ENCODE measurements at regions not wholly inside any gene's neighbourhood (a gene's known extent, or its start where the extent isn't known, plus 50 kb on each side); places are given as distances from the start of the nearest gene placed in this dataset.

DNA sequence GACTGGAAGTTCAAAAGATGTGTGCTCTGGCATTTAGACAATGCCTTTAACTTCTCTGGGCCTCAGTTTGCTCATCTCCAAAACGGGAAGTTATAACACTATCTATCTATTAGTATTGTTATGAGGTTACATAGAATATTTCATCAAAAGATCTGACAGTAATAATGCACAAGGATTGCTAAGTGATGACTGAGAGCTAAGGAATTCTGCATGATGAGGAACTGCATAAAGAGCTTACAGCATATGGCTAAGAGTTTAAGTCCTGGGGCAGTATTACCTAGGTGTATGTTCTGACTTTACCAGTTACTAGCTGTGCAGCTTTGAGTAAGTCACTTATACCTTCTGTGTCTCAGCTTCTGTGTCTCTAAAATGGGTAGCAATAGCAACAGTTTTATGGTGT is 160.1 kb upstream of the TMPO start:
- TF ChIP-seq EZH2 (IDR thresholded peaks at IDR 0.05): no peak
- TF ChIP-seq EZH2phosphoT487 (IDR thresholded peaks at IDR 0.05): no peak
- TF ChIP-seq, protein P1, sequence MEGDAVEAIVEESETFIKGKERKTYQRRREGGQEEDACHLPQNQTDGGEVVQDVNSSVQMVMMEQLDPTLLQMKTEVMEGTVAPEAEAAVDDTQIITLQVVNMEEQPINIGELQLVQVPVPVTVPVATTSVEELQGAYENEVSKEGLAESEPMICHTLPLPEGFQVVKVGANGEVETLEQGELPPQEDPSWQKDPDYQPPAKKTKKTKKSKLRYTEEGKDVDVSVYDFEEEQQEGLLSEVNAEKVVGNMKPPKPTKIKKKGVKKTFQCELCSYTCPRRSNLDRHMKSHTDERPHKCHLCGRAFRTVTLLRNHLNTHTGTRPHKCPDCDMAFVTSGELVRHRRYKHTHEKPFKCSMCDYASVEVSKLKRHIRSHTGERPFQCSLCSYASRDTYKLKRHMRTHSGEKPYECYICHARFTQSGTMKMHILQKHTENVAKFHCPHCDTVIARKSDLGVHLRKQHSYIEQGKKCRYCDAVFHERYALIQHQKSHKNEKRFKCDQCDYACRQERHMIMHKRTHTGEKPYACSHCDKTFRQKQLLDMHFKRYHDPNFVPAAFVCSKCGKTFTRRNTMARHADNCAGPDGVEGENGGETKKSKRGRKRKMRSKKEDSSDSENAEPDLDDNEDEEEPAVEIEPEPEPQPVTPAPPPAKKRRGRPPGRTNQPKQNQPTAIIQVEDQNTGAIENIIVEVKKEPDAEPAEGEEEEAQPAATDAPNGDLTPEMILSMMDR (IDR thresholded peaks at IDR 0.05): no peak
- H3K4me2 ChIP-seq: no peak overlapping the region
- no peaks in the 10 kb centered on the region for H3K9me3 ChIP-seq (ENCODE audit: low read depth)
- no peaks in the 10 kb centered on the region for H4K20me1 ChIP-seq (ENCODE audit: low read depth)
- no peak for DNase-seq (ENCODE audit: low spot score)
- H3F3A ChIP-seq (ENCODE audit: low read depth): no peaks in the 10 kb centered on the region
- Mint-ChIP-seq H3K4me3 (no peak overlapping the region), H3K36me3 (no peaks in the 10 kb centered on the region), H3K4me1 (peaks cover 16% of the 10 kb centered on the region), H3K27me3 (ENCODE audit: insufficient read depth, low read depth) (peaks cover 2% of the 10 kb centered on the region), H3K9me3 (no peaks in the 10 kb centered on the region), H3K27ac (no peak overlapping the region)
- H3K9ac ChIP-seq: no peak overlapping the region
- H3K27ac ChIP-seq: no peak overlapping the region
- H3K36me3 ChIP-seq: no peaks in the 10 kb centered on the region
- H3K27me3 ChIP-seq: no peaks in the 10 kb centered on the region
- no peaks in the 10 kb centered on the region for H3K79me2 ChIP-seq (ENCODE audit: low read depth)
- no peak overlapping the region for H2AFZ ChIP-seq (replicated peaks)
- H3K4me1 ChIP-seq: peaks cover 11% of the 10 kb centered on the region
- no peak overlapping the region for H3K4me3 ChIP-seq

- TF ChIP-seq, protein P1 (IDR thresholded peaks at IDR 0.05): no peak
- no peak for TF ChIP-seq EZH2 (IDR thresholded peaks at IDR 0.05)
- TF ChIP-seq EZH2phosphoT487 (IDR thresholded peaks at IDR 0.05): no peak
- Histone ChIP-seq H3F3A (ENCODE audit: low read depth) (no peaks in the 10 kb centered on the region), H3K79me2 (ENCODE audit: low read depth) (no peaks in the 10 kb centered on the region), H3K27ac (no peak overlapping the region), H3K4me2 (no peak overlapping the region), H3K4me3 (no peak overlapping the region), H4K20me1 (ENCODE audit: low read depth) (no peaks in the 10 kb centered on the region), H3K9me3 (ENCODE audit: low read depth) (no peaks in the 10 kb centered on the region), H3K4me1 (peaks cover 17% of the 10 kb centered on the region), H3K27me3 (no peaks in the 10 kb centered on the region), H2AFZ (replicated peaks) (no peak overlapping the region), H3K36me3 (no peaks in the 10 kb centered on the region), H3K9ac (no peak overlapping the region)
- H3K4me1 Mint-ChIP-seq: peaks cover 16% of the 10 kb centered on the region
- no peak overlapping the region for H3K4me3 Mint-ChIP-seq
- H3K27me3 Mint-ChIP-seq (ENCODE audit: insufficient read depth, low read depth): peaks cover 2% of the 10 kb centered on the region
- DNase-seq (ENCODE audit: low spot score): no peak
- H3K27ac Mint-ChIP-seq: no peak overlapping the region
- H3K36me3 Mint-ChIP-seq: no peaks in the 10 kb centered on the region
- H3K9me3 Mint-ChIP-seq: no peaks in the 10 kb centered on the region
Observed at GRCh38 chr12:98355933-98356332, 159.5 kb upstream of the TMPO start.

DNA sequence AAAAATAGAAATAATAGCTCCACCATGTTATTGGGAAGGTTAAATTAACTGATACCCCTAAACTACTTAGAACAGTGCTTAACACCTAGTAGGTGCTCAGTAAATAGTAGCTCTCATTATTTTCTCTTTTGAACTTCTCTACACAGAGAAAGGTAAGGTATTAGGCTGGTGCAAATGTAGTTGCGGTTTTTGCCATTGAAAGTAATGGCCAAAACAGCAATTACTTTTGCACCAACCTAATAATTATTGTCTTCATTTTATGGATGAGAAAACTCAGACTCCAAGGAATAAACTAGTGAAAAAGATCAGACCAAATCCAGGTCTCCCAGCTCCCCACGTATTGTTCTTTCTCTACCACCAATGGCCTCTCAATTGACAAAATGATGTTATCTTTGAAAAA is 157.2 kb upstream of the TMPO start:
- Histone ChIP-seq H4K20me1 (ENCODE audit: low read depth) (no peaks in the 10 kb centered on the region), H3K36me3 (no peaks in the 10 kb centered on the region), H2AFZ (replicated peaks) (no peak overlapping the region), H3K9ac (no peak overlapping the region), H3K4me1 (peaks cover 18% of the 10 kb centered on the region), H3F3A (ENCODE audit: low read depth) (no peaks in the 10 kb centered on the region), H3K9me3 (ENCODE audit: low read depth) (no peaks in the 10 kb centered on the region), H3K4me2 (no peak overlapping the region), H3K27me3 (no peaks in the 10 kb centered on the region), H3K79me2 (ENCODE audit: low read depth) (no peaks in the 10 kb centered on the region), H3K27ac (no peak overlapping the region), H3K4me3 (no peak overlapping the region)
- H3K9me3 Mint-ChIP-seq: no peaks in the 10 kb centered on the region
- no peak overlapping the region for H3K4me3 Mint-ChIP-seq
- no peak for TF ChIP-seq EZH2 (IDR thresholded peaks at IDR 0.05)
- no peak for TF ChIP-seq EZH2phosphoT487 (IDR thresholded peaks at IDR 0.05)
- TF ChIP-seq, protein P1 (IDR thresholded peaks at IDR 0.05): no peak
- H3K27ac Mint-ChIP-seq: no peak overlapping the region
- H3K36me3 Mint-ChIP-seq: no peaks in the 10 kb centered on the region
- peaks cover 9% of the 10 kb centered on the region for H3K4me1 Mint-ChIP-seq
- DNase-seq (ENCODE audit: low spot score): no peak
- H3K27me3 Mint-ChIP-seq (ENCODE audit: insufficient read depth, low read depth): peaks cover 4% of the 10 kb centered on the region
